Mesothelial cell of epicardium (in vitro differentiated cells): ENCODE measurements at regions not wholly inside any gene's neighbourhood (a gene's known extent, or its start where the extent isn't known, plus 50 kb on each side); places are given as distances from the start of the nearest gene placed in this dataset.

Experiments
- DNase-seq, 2 experiments: peaks; one replicate each; pipeline ENCODE4 v3.0.0; 2021; ENCODE audit warnings: low spot score in 2 of 2; ENCODE audit not compliant: unreplicated experiment in 2 of 2
- H3K27ac Mint-ChIP-seq: 2 replicates; pipeline ENCODE4 v1.8.0; 2021; ENCODE audit warnings: mixed read lengths
- H3K27me3 Mint-ChIP-seq: 2 replicates; pipeline ENCODE4 v1.8.0; 2021; ENCODE audit warnings: low read depth, mixed read lengths
- H3K36me3 Mint-ChIP-seq: 2 replicates; pipeline ENCODE4 v1.8.0; 2021; ENCODE audit warnings: mixed read lengths
- H3K4me1 Mint-ChIP-seq: 2 replicates; pipeline ENCODE4 v1.8.0; 2021; ENCODE audit warnings: mixed read lengths
- H3K4me3 Mint-ChIP-seq: 2 replicates; pipeline ENCODE4 v1.8.0; 2021; ENCODE audit warnings: mild to moderate bottlenecking, moderate library complexity, mixed read lengths
- H3K9me3 Mint-ChIP-seq: 2 replicates; pipeline ENCODE4 v1.8.0; 2021; ENCODE audit warnings: mixed read lengths
- CTCF ChIP-seq: fragments of 200-600 bp; sonication (generic); IDR thresholded peaks from one replicate; pipeline ENCODE4 v1.5.0; 2021; ENCODE audit warnings: antibody characterized with exemption; ENCODE audit not compliant: unreplicated experiment

- no peak for DNase-seq
- Mint-ChIP-seq H3K27ac (no peak overlapping the region), H3K27me3 (peaks cover 1% of the 10 kb centered on the region)
Measured at GRCh38 chr10:128864554-128865295, 602.3 kb upstream of the MGMT start.

GRCh38 chr10:128865436-128866195 is 601.4 kb upstream of the MGMT start:
- Mint-ChIP-seq H3K4me1 (peaks cover 9% of the 10 kb centered on the region), H3K36me3 (no peaks in the 10 kb centered on the region), H3K9me3 (no peaks in the 10 kb centered on the region), H3K4me3 (no peak overlapping the region), H3K27me3 (peaks cover 1% of the 10 kb centered on the region), H3K27ac (no peak overlapping the region)
- TF ChIP-seq CTCF: no peak
- no peak for DNase-seq

More at GRCh38 chr10:128864554-128865295, 602.3 kb upstream of the MGMT start:
- Mint-ChIP-seq H3K9me3 (peaks cover under 1% of the 10 kb centered on the region), H3K4me3 (no peak overlapping the region), H3K4me1 (peaks cover 9% of the 10 kb centered on the region), H3K36me3 (no peaks in the 10 kb centered on the region)
- TF ChIP-seq CTCF: no peak

- H3K36me3 Mint-ChIP-seq: no peaks in the 10 kb centered on the region
- TF ChIP-seq CTCF: no peak
- DNase-seq: no peak
- no peaks in the 10 kb centered on the region for H3K9me3 Mint-ChIP-seq
- peaks cover 1% of the 10 kb centered on the region for H3K27me3 Mint-ChIP-seq
- H3K27ac Mint-ChIP-seq: no peak overlapping the region
- H3K4me1 Mint-ChIP-seq: peaks cover 9% of the 10 kb centered on the region
- no peak overlapping the region for H3K4me3 Mint-ChIP-seq
Measured at GRCh38 chr10:128866551-128866950, 600.5 kb upstream of the MGMT start.

GRCh38 chr10:128867210-128867609 is 599.8 kb upstream of the MGMT start:
- Mint-ChIP-seq H3K4me1 (peaks cover 9% of the 10 kb centered on the region), H3K9me3 (no peaks in the 10 kb centered on the region), H3K4me3 (no peak overlapping the region), H3K27ac (no peak overlapping the region), H3K36me3 (no peaks in the 10 kb centered on the region), H3K27me3 (peaks cover 1% of the 10 kb centered on the region)
- no peak for DNase-seq
- no peak for TF ChIP-seq CTCF

- no peaks in the 10 kb centered on the region for H3K9me3 Mint-ChIP-seq
- no peak for TF ChIP-seq CTCF
- H3K27me3 Mint-ChIP-seq: peaks cover 1% of the 10 kb centered on the region
- DNase-seq: no peak
- peaks cover 9% of the 10 kb centered on the region for H3K4me1 Mint-ChIP-seq
- H3K4me3 Mint-ChIP-seq: no peak overlapping the region
- H3K36me3 Mint-ChIP-seq: no peaks in the 10 kb centered on the region
- H3K27ac Mint-ChIP-seq: no peak overlapping the region
Measured at GRCh38 chr10:128867819-128868218, 599.2 kb upstream of the MGMT start.
